H1 (cell line): ENCODE measurements at regions not wholly inside any gene's neighbourhood (a gene's known extent, or its start where the extent isn't known, plus 50 kb on each side); places are given as distances from the start of the nearest gene placed in this dataset.

Experiments used
- CTCF ChIA-PET: fragments of 300-600 bp; sonication (Branson Sonifier 250); formaldehyde crosslinking; loops from one replicate; lab custom pipeline; 2021; ENCODE audit not compliant: partially characterized antibody; lab: Charles Lee
- POLR2A ChIA-PET: fragments of 300-600 bp; sonication (Branson Sonifier 250); formaldehyde crosslinking; loops from one replicate; lab custom pipeline; 2021; ENCODE audit warnings: inconsistent platforms; ENCODE audit not compliant: partially characterized antibody; lab: Charles Lee
- DNase-seq, 2 experiments: peaks; one replicate each; pipeline versions ENCODE4 v3.0.0 to v3.0.0-alpha.2; 2010 to 2022; ENCODE audit warnings: low spot score in 2 of 2, low read depth in 1 of 2, mixed read lengths in 1 of 2
- FAIRE-seq: peaks from 2 replicates; lab custom pipeline; 2011; peaks lifted over from hg19 to GRCh38; lab: Jason Lieb, UNC
- H2AFZ ChIP-seq: 2 replicates; pipeline ENCODE4 v1.8.1; 2012; ENCODE audit warnings: low read length, inconsistent platforms
- H2AK5ac ChIP-seq: 2 replicates; pipeline ENCODE4 v1.6.1; 2013; ENCODE audit warnings: low read depth, low read length
- H2BK120ac ChIP-seq: replicated peaks from 2 replicates; pipeline ENCODE3; 2013; ENCODE audit warnings: low read depth, low read length, inconsistent platforms
- H2BK12ac ChIP-seq: 2 replicates; pipeline ENCODE4 v1.6.1; 2013; ENCODE audit warnings: low read depth, low read length
- H2BK15ac ChIP-seq: 2 replicates; pipeline ENCODE4 v1.6.1; 2013; ENCODE audit warnings: low read length
- H2BK20ac ChIP-seq: 2 replicates; pipeline ENCODE4 v1.6.1; 2013; ENCODE audit warnings: low read length
- H2BK5ac ChIP-seq: 2 replicates; pipeline ENCODE4 v1.6.1; 2013; ENCODE audit warnings: low read depth, low read length
- H3K14ac ChIP-seq: 2 replicates; pipeline ENCODE4 v1.6.1; 2013; ENCODE audit warnings: inconsistent platforms; ENCODE audit not compliant: insufficient read length
- H3K18ac ChIP-seq: 2 replicates; pipeline ENCODE4 v1.6.1; 2013; ENCODE audit warnings: low read length; ENCODE audit errors: extremely low read depth
- H3K23ac ChIP-seq: 2 replicates; pipeline ENCODE4 v1.6.1; 2013; ENCODE audit warnings: inconsistent platforms; ENCODE audit not compliant: insufficient read length
- H3K23me2 ChIP-seq: 2 replicates; pipeline ENCODE4 v1.6.1; 2013; ENCODE audit warnings: low read depth, low read length
- H3K27ac ChIP-seq: 2 replicates; pipeline ENCODE4 v1.6.1; 2011; ENCODE audit warnings: low read depth, low read length, inconsistent platforms
- H3K27me3 ChIP-seq, 4 experiments: replicated peaks in 1 of 4; 1 replicate in 1 of 4; 2 replicates in 3 of 4; pipeline versions ENCODE4 v1.6.1 to v1.8.1; 2011 to 2013; ENCODE audit warnings: low read length in 3 of 4, mild to moderate bottlenecking in 3 of 4, inconsistent platforms in 2 of 4, mixed read lengths in 2 of 4, moderate library complexity in 1 of 4; ENCODE audit not compliant: control insufficient read depth in 3 of 4, insufficient read depth in 3 of 4; ENCODE audit errors: extremely low read depth in 1 of 4
- H3K36me3 ChIP-seq, 4 experiments: 2 replicates each; pipeline versions ENCODE4 v1.6.1 to v1.8.1; 2011 to 2013; ENCODE audit warnings: mild to moderate bottlenecking in 4 of 4, low read length in 3 of 4, moderate library complexity in 2 of 4, control low read depth in 1 of 4, inconsistent platforms in 1 of 4; ENCODE audit not compliant: insufficient read depth in 4 of 4, control insufficient read depth in 2 of 4
- H3K4ac ChIP-seq: replicated peaks from 2 replicates; pipeline ENCODE3; 2013; ENCODE audit warnings: low read length, low read depth, mixed read lengths, inconsistent platforms; ENCODE audit not compliant: insufficient read length
- H3K4me1 ChIP-seq, 4 experiments: replicated peaks in 1 of 4; 1 replicate in 1 of 4; 2 replicates in 3 of 4; pipeline versions ENCODE4 v1.6.1 to v1.8.1; 2011 to 2013; ENCODE audit warnings: low read length in 3 of 4, inconsistent platforms in 2 of 4, mixed read lengths in 1 of 4; ENCODE audit not compliant: insufficient read depth in 4 of 4, control insufficient read depth in 3 of 4
- H3K4me2 ChIP-seq, 2 experiments: 2 replicates each; pipeline versions ENCODE4 v1.6.1 to v1.8.1; 2011 to 2013; ENCODE audit warnings: low read depth in 2 of 2, low read length in 2 of 2, control low read depth in 1 of 2, inconsistent platforms in 1 of 2, mild to moderate bottlenecking in 1 of 2; ENCODE audit not compliant: insufficient read depth in 1 of 2
- H3K4me3 ChIP-seq, 4 experiments: fragments of 200-600, 300-600 bp in 1 of 4; sonication (generic), shearing (Covaris generic), sonication (Bioruptor Twin) in 1 of 4; 2 replicates each; pipeline versions ENCODE4 v1.5.1 to v1.8.1; 2011 to 2016; ENCODE audit warnings: low read length in 4 of 4, low read depth in 3 of 4, control low read depth in 2 of 4, inconsistent platforms in 2 of 4, mild to moderate bottlenecking in 2 of 4, mixed read lengths in 1 of 4, moderate library complexity in 1 of 4; ENCODE audit not compliant: insufficient read depth in 2 of 4; ENCODE audit errors: extremely low read depth in 1 of 4
- H3K56ac ChIP-seq: replicated peaks from 2 replicates; pipeline ENCODE3; 2013; ENCODE audit warnings: low read depth, mild to moderate bottlenecking, mixed read lengths, low read length, inconsistent platforms; ENCODE audit not compliant: insufficient read length
- H3K79me1 ChIP-seq: 2 replicates; pipeline ENCODE4 v1.6.1; 2013; ENCODE audit warnings: low read depth, low read length, control low read depth
- H3K79me2 ChIP-seq, 2 experiments: 2 replicates each; pipeline versions ENCODE4 v1.6.1 to v1.8.1; 2012 to 2013; ENCODE audit warnings: low read length in 2 of 2, mild to moderate bottlenecking in 2 of 2, inconsistent platforms in 1 of 2; ENCODE audit not compliant: insufficient read depth in 2 of 2, control insufficient read depth in 1 of 2
- H3K9ac ChIP-seq, 4 experiments: replicated peaks in 1 of 4; 1 replicate in 1 of 4; 2 replicates in 3 of 4; pipeline versions ENCODE4 v1.6.1 to v1.8.1; 2011 to 2013; ENCODE audit warnings: low read depth in 3 of 4, low read length in 3 of 4, control low read depth in 2 of 4, mild to moderate bottlenecking in 2 of 4, moderate library complexity in 2 of 4, inconsistent platforms in 1 of 4; ENCODE audit errors: extremely low read depth in 1 of 4
- H3K9me3 ChIP-seq, 2 experiments: 2 replicates each; pipeline versions ENCODE4 v1.6.1 to v1.8.1; 2012 to 2013; ENCODE audit warnings: mild to moderate bottlenecking in 2 of 2, moderate library complexity in 2 of 2, control low read depth in 1 of 2, inconsistent platforms in 1 of 2, low read depth in 1 of 2, low read length in 1 of 2, mixed read lengths in 1 of 2; ENCODE audit not compliant: insufficient read depth in 2 of 2
- H4K20me1 ChIP-seq, 2 experiments: replicated peaks in 1 of 2; 2 replicates each; pipeline versions ENCODE3 to v1.8.1; 2011 to 2013; ENCODE audit warnings: inconsistent platforms in 2 of 2, low read length in 2 of 2, mild to moderate bottlenecking in 1 of 2; ENCODE audit not compliant: insufficient read depth in 2 of 2, control insufficient read depth in 1 of 2
- H4K5ac ChIP-seq: 2 replicates; pipeline ENCODE4 v1.6.1; 2013; ENCODE audit warnings: low read length, low read depth, mixed read lengths, inconsistent platforms; ENCODE audit not compliant: insufficient read length
- H4K8ac ChIP-seq: 2 replicates; pipeline ENCODE4 v1.8.0; 2013; ENCODE audit warnings: mild to moderate bottlenecking, moderate library complexity, low read length, inconsistent platforms; ENCODE audit not compliant: insufficient read depth; ENCODE audit errors: extremely low read depth
- H4K91ac ChIP-seq: replicated peaks from 2 replicates; pipeline ENCODE3; 2013; ENCODE audit warnings: low read length, mixed read lengths, inconsistent platforms; ENCODE audit not compliant: insufficient read length
- BACH1 ChIP-seq: IDR thresholded peaks from 2 replicates; pipeline ENCODE4 v1.6.1; 2012; ENCODE audit warnings: low read length, improper control_type of control experiment
- CEBPB ChIP-seq: IDR thresholded peaks from 2 replicates; pipeline ENCODE4 v1.6.1; 2012; ENCODE audit warnings: low read depth, low read length
- PHF8 ChIP-seq: fragments of 200-600 bp; sonication (generic); conservative IDR thresholded peaks from 2 replicates; pipeline ENCODE4 v1.7.1; 2012; ENCODE audit warnings: low read depth, mild to moderate bottlenecking, inconsistent platforms, low read length, moderate library complexity
- POLR2A ChIP-seq, 2 experiments: IDR thresholded peaks; 1 replicate in 1 of 2; 2 replicates in 1 of 2; pipeline ENCODE4 v1.6.1; 2011; ENCODE audit warnings: low read depth in 2 of 2, low read length in 2 of 2, mild to moderate bottlenecking in 2 of 2; ENCODE audit errors: control extremely low read depth in 1 of 2
- SIN3A ChIP-seq, 2 experiments: IDR thresholded peaks in 1 of 2; conservative IDR thresholded peaks in 1 of 2; 2 replicates each; pipeline ENCODE4 v1.6.1; 2011 to 2012; ENCODE audit warnings: low read length in 2 of 2, improper control_type of control experiment in 1 of 2, low read depth in 1 of 2, mild to moderate bottlenecking in 1 of 2
- SP2 ChIP-seq: IDR thresholded peaks from 2 replicates; pipeline ENCODE4 v1.6.1; 2012; ENCODE audit warnings: mild to moderate bottlenecking, low read length, inconsistent platforms
- TEAD4 ChIP-seq: IDR thresholded peaks from 2 replicates; pipeline ENCODE4 v1.6.1; 2012; ENCODE audit warnings: low read depth, low read length, inconsistent platforms, mixed read lengths
- WGBS, 2 experiments: shearing (Covaris generic) in 1 of 2; methylation state at CpG; one replicate each; pipeline versions ENCODE4 v1.1.6 to v1.1.7; 2013 to 2015; ENCODE audit warnings: low lambda C conversion rate in 2 of 2, mixed read lengths in 2 of 2, inconsistent platforms in 1 of 2, low coverage in 1 of 2, missing lambda C conversion rate in 1 of 2; ENCODE audit not compliant: insufficient replicate concordance in 2 of 2, insufficient coverage in 1 of 2, insufficient read length in 1 of 2; ENCODE audit errors: extremely low coverage in 1 of 2, missing lambda C conversion rate in 1 of 2; 5-methylcytosine and 5-hydroxymethylcytosine counted together

DNA sequence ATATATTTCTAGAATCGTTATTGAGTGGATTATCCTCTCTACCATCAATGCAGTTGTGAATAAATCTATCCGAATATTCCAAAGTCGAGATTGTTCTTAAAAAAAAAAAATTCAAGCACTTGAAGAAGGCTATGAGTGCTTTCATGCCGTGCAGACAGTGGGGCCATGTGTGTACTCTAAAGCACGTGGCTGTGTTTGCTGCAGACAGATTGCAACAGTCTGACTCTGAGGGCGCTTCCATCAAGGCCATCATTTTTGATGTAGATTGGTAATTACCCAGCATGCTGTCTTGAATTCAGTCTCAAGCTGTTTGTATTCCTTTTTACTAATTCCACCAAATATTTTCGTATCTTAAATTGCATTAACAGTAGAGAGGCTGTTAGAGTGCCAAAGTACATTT is 325.9 kb upstream of the LINC00305 start:
- Histone ChIP-seq H3K79me1 (no peaks in the 10 kb centered on the region; the same call in 1 of the 2 replicates), H3K9ac (no peak overlapping the region), H3K9me3 (no peaks in the 10 kb centered on the region), H3K4me2 (no peak overlapping the region), H2BK120ac (no peak overlapping the region), H2BK20ac (no peak overlapping the region), H3K27ac (no peak overlapping the region), H3K14ac (no peak overlapping the region), H3K36me3 (no peaks in the 10 kb centered on the region), H3K27me3 (no peaks in the 10 kb centered on the region), H2AFZ (no peak overlapping the region), H2AK5ac (no peak overlapping the region), H3K4ac (no peak overlapping the region), H3K4me1 (no peaks in the 10 kb centered on the region), H3K79me2 (no peaks in the 10 kb centered on the region), H4K5ac (no peak overlapping the region), H2BK5ac (no peak overlapping the region), H3K23ac (no peak overlapping the region), H4K8ac (no peak overlapping the region), H3K23me2 (no peaks in the 10 kb centered on the region), H4K20me1 (no peaks in the 10 kb centered on the region), H4K91ac (no peak overlapping the region), H2BK12ac (no peak overlapping the region), H3K4me3 (no peak overlapping the region), H2BK15ac (no peak overlapping the region), H3K56ac (no peak overlapping the region), H3K18ac (no peak overlapping the region)
- no peak for TF ChIP-seq CEBPB
- no peak for TF ChIP-seq PHF8
- no peak for TF ChIP-seq BACH1
- no peak for TF ChIP-seq SP2
- TF ChIP-seq TEAD4: no peak
- no peak for TF ChIP-seq SIN3A (conservative IDR thresholded peaks at IDR 0.05 in 1 of 2, IDR thresholded peaks at IDR 0.05 in 1 of 2; ENCODE audit: low read depth in 1 of 2, low read length in 2 of 2)
- TF ChIP-seq POLR2A (IDR thresholded peaks at IDR 0.05; ENCODE audit: control extremely low read depth in 1 of 2, low read depth in 2 of 2, low read length in 2 of 2): no peak
- POLR2A ChIA-PET: interaction anchor here (1.3 kb wide), 1 partner anchor 13 kb away, joined by 3 read pairs; no protein-coding TSS in a partner anchor
- FAIRE-seq: no peak
- 84% methylated on average over 7 of the region's 7 CpGs; no CpG with 5 or more reads in 1 of the 2 experiments for WGBS, 2 experiments
- no peak for DNase-seq
- CTCF ChIA-PET: interaction anchor here (0.6 to 1.1 kb wide), 3 partner anchors 32 to 60 kb away, joined by 3 to 4 read pairs (median 3); no protein-coding TSS in a partner anchor
